Uterus (tissue), 2 donors: ENCODE measurements at regions not wholly inside any gene's neighbourhood (a gene's known extent, or its start where the extent isn't known, plus 50 kb on each side); places are given as distances from the start of the nearest gene placed in this dataset.

Source experiments
- POLR2A ChIP-seq, 2 donors: fragments of 450-650 bp; IDR thresholded peaks; one replicate each; pipeline ENCODE4 v1.6.1; 2016; ENCODE audit warnings: antibody characterized with exemption in 2 of 2, mild to moderate bottlenecking in 1 of 2, moderate library complexity in 1 of 2
- TF ChIP-seq, protein P1 (sequence below), 4 experiments: fragments of 200-600 bp in 2 of 4; fragments of 450-650 bp in 2 of 4; sonication (generic) in 2 of 4; IDR thresholded peaks; one replicate each; pipeline ENCODE4 v1.5.1; 2016 to 2019; ENCODE audit warnings: antibody characterized with exemption in 4 of 4, mild to moderate bottlenecking in 2 of 4, moderate library complexity in 1 of 4

DNA sequence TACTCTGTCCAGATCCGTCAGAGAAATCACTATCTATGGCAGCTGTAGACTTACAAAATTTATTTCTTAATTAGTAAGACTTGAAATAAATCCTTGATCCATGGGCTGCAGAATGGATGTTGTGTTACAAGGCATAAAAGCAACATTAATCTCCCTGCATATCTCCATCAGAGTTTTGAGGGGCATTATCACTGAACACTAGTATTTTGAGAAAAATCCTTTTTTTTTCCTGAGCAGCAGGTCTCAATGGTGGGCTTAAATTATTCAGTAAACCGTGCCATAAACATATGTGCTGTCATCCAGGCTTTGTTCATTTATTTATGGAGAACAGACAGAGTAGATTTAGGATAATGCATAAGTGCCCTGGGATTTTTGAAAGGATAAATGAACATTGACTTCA lies 457.9 kb upstream of the CTSO start:
- TF ChIP-seq, protein P1, sequence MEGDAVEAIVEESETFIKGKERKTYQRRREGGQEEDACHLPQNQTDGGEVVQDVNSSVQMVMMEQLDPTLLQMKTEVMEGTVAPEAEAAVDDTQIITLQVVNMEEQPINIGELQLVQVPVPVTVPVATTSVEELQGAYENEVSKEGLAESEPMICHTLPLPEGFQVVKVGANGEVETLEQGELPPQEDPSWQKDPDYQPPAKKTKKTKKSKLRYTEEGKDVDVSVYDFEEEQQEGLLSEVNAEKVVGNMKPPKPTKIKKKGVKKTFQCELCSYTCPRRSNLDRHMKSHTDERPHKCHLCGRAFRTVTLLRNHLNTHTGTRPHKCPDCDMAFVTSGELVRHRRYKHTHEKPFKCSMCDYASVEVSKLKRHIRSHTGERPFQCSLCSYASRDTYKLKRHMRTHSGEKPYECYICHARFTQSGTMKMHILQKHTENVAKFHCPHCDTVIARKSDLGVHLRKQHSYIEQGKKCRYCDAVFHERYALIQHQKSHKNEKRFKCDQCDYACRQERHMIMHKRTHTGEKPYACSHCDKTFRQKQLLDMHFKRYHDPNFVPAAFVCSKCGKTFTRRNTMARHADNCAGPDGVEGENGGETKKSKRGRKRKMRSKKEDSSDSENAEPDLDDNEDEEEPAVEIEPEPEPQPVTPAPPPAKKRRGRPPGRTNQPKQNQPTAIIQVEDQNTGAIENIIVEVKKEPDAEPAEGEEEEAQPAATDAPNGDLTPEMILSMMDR (IDR thresholded peaks at IDR 0.05), result no peak
- no peak for TF ChIP-seq POLR2A (IDR thresholded peaks at IDR 0.05)
